ENCODE measurements at regions not wholly inside any gene's neighbourhood (a gene's known extent, or its start where the extent isn't known, plus 50 kb on each side); places are given as distances from the start of the nearest gene placed in this dataset.

DNA sequence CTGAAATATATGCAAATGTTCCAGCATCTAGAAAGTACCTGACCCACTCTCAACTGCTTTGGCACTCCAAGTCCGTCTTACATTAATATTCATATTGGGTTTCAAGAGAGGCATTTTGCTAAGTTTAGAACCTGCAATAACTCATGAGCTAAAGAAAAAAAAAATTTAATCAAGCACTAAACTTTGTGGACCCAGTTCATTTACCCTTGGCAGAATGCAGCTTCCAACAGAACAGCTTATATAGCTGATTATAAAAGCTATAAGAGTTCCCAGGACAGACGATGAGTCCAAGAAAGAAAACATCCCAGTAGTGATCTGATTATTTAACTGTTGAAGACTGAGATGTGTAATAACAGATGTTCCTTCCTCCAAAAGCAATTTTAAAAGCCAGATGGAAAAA is 592.0 kb downstream of the KCNH5 start:
- Histone ChIP-seq H3K36me3 (no peaks in the 10 kb centered on the region), H3K27ac (no peak overlapping the region), H3K9me3 (no peaks in the 10 kb centered on the region), H3K4me3 (no peak overlapping the region), H3K4me1 (no peaks in the 10 kb centered on the region), H3K27me3 (no peaks in the 10 kb centered on the region)
- no peak for TF ChIP-seq CTCF (IDR thresholded peaks at IDR 0.05)
- DNase-seq (ENCODE audit: low spot score) = no peak

DNA sequence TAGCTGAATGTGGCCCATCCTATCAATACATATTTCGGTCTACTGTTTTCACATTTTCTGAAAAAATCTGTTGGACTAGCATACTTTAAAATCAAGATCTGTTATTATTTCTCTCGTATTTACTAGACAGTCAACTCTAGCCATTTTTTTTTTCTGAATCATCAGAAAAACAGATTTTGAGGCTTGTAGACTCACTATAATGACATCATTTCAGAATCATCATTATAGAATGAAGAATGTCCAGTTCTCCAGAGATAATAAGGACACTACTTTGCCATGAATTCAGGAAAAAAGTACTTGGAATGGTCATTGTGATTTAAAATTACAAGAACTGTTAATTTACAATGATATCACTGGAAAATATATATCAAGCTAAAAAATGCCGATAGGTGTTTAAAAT is 589.8 kb downstream of the KCNH5 start:
- Histone ChIP-seq H3K36me3 (no peaks in the 10 kb centered on the region), H3K4me3 (no peak overlapping the region), H3K4me1 (no peaks in the 10 kb centered on the region), H3K9me3 (no peaks in the 10 kb centered on the region), H3K27me3 (no peaks in the 10 kb centered on the region), H3K27ac (no peak overlapping the region)
- no peak for TF ChIP-seq CTCF (IDR thresholded peaks at IDR 0.05)
- DNase-seq (ENCODE audit: low spot score) = no peak

DNA sequence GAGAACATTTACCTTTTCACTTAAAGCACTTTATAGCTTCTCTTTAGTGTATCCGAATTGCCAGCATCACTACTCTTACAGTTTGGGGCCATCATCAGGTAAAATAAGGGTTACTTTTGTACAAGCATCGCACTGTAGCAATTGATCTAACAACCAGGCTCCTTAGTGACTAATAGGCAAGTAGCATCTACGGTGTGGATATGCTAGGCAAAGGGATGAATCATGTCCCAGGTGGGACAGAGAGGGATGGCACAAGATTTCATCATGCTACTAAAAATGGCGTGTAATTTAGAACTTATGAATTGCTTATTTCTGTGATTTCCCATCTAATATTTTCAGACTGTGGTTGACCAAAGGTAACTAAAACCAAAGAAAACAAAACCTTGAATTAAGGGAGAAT is 582.3 kb downstream of the KCNH5 start:
- no peak overlapping the region for H3K4me3 ChIP-seq
- no peaks in the 10 kb centered on the region for H3K4me1 ChIP-seq
- H3K36me3 ChIP-seq = no peaks in the 10 kb centered on the region
- H3K27ac ChIP-seq = no peak overlapping the region
- DNase-seq (ENCODE audit: low spot score) = no peak
- TF ChIP-seq CTCF (IDR thresholded peaks at IDR 0.05) = no peak
- no peaks in the 10 kb centered on the region for H3K9me3 ChIP-seq
- H3K27me3 ChIP-seq = no peaks in the 10 kb centered on the region

GRCh38 chr14:62468946-62469345 is 576.3 kb downstream of the KCNH5 start:
- Histone ChIP-seq H3K36me3 (no peaks in the 10 kb centered on the region), H3K27ac (no peak overlapping the region), H3K9me3 (no peaks in the 10 kb centered on the region), H3K27me3 (no peaks in the 10 kb centered on the region), H3K4me3 (no peak overlapping the region), H3K4me1 (no peaks in the 10 kb centered on the region)
- DNase-seq (ENCODE audit: low spot score) = no peak
- TF ChIP-seq CTCF (IDR thresholded peaks at IDR 0.05) = no peak

DNA sequence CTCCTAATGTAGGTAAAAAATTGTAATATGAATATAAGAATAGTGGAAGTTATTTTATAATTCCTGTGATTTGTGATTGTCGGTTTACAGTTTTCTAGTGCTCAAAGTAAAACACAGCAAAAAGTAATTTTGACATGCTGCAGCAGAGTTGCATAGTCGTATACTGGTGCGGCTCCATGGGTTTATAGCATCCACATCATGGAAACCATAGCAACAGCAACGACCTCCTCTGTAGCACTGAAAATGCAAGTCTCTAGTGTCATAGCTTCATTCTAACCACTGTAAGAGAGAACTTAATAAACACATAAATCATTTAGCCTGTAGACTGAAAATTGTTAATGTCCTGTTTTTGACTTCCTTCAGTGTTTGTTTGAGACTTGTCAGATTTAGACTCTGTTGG is 574.3 kb downstream of the KCNH5 start:
- no peaks in the 10 kb centered on the region for H3K4me1 ChIP-seq
- DNase-seq (ENCODE audit: low spot score) = no peak

More for the DNA sequence above, 574.3 kb downstream of the KCNH5 start:
- H3K27me3 ChIP-seq = no peaks in the 10 kb centered on the region
- no peaks in the 10 kb centered on the region for H3K36me3 ChIP-seq
- H3K27ac ChIP-seq = no peak overlapping the region
- H3K9me3 ChIP-seq = no peaks in the 10 kb centered on the region
- no peak for TF ChIP-seq CTCF (IDR thresholded peaks at IDR 0.05)
- H3K4me3 ChIP-seq = no peak overlapping the region
